Umbilical cord (tissue), 1 donor: ENCODE measurements at regions not wholly inside any gene's neighbourhood (a gene's known extent, or its start where the extent isn't known, plus 50 kb on each side); places are given as distances from the start of the nearest gene placed in this dataset.
"Not testable (repeated sequence)": the region's sequence is repeated elsewhere in the genome, so short reads cannot be mapped to it uniquely, and the experiment has no call there.

Experiments
- DNase-seq: peaks from one replicate; pipeline ENCODE4 v3.0.0-alpha.2; 2015; ENCODE audit warnings: low spot score

DNA sequence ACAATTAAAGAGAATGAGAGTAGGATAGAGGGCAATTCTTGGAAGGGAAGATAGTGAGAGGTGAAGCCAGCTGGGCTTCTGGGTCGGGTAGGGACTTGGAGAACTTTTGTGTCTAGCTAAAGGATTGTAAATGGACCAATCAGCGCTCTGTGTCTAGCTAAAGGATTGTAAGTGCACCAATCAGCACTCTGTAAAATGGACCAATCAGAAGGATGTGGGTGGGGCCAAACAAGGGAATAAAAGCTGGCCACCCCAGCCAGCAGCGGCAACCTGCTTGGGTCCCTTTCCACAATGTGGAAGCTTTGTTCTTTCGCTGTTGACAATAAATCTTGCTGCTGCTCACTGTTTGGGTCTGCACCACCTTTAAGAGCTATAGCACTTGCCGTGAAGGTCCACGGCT, 384.0 kb downstream of the AEBP2 start:
- not testable (repeated sequence) for DNase-seq

GRCh38 chr12:19826980-19827550, 387.8 kb downstream of the AEBP2 start:
- no peak for DNase-seq

DNA sequence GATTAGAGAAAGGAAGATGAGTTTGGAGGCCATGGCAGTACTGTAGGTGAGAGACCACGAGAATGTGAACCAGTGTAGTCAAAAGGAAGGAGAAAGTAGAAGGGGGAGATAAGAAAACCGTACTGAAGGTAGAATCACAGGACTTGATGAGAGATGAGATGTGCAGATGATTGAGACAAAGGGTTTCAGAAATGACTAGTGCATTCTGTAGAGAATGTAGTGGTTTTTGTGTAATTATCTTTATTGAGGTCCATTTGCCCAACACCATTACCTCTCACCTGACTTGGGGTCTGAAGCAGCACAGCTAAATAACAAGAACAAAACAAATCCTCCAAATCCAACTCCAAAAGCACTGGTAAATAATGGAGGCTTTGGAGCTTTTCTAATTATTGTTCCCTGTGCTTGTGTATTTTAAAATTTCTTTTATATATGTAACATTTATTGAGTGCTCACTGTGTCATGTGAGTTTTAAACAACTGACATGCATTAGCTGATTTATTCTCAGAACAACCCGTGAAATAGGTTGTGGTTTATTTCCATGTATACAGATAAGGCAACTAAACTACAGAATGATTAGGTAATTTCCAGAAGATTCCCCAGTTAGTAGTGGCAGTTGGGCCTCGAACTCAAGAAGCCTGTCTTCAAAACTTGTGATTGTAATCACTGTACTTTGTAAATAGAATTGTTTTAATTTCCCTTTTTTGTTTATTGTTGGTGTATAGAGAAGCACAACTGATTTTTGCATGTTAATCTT, 390.0 kb downstream of the AEBP2 start:
- DNase-seq: no peak

GRCh38 chr12:19830446-19830845, 391.2 kb downstream of the AEBP2 start:
- no peak for DNase-seq

DNA sequence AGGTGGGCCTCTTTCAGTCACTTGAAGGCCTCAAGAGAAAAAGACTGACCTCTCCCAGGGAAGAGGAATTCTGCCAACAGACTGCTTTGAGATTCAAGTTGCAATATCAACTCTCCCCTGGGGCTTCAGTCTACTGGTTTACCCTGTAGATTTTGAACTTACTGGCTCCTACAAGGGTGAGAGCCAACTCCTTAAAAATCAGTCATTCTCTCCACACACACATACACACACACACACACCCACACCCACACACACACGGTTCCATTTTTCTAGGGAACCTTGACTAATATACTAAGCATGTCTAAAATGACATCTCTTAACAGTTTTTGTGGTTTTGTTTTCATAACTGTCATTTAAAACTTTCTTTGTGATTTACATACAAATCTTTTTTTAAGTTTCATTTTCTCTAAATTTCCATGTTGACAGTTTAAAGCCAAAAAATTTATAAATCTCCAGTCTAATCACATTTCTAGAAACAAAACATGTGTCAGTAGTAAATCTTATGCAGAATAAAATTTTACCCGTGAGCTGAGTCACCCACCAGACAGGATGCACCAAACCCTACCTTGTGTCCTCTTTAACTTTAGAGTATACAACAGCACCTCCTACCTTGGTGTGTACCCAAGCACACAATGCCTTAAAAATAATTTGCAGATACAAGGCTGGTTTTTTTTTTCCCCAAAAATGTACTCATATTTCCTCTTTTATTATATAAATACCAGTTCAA, 394.6 kb downstream of the AEBP2 start:
- no peak for DNase-seq

GRCh38 chr12:19834592-19834991, 395.3 kb downstream of the AEBP2 start:
- no peak for DNase-seq

- no peak for DNase-seq
Observed at GRCh38 chr12:19836056-19836455, 396.8 kb downstream of the AEBP2 start.

DNA sequence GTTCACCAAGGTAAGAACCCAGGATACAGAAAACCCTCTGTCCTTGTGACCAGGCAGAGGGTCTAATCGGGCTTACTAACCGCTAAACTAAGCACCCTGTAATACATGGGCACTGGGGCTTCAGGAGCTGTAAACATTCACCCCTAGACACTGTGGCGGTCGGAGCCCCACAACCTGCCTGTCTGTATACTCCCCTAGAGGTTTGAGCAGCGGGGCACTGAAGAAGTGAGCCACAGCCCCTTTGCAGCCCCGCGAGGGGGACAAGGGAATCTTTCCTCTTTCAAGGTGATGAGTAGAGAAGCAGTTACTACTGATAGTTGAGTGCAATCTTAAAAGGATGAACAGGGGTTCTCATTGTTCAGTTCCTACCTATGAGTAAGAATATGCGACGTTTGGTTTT, 397.2 kb downstream of the AEBP2 start:
- DNase-seq: no peak

- DNase-seq: no peak
Observed at GRCh38 chr12:19837543-19837942, 398.3 kb downstream of the AEBP2 start.

GRCh38 chr12:19841451-19841850, 402.2 kb downstream of the AEBP2 start:
- no peak for DNase-seq

GRCh38 chr12:19842116-19842515, 402.8 kb downstream of the AEBP2 start:
- peak; percentile 26 for DNase-seq

- no peak for DNase-seq
Observed at GRCh38 chr12:19844224-19844623, 404.9 kb downstream of the AEBP2 start.

DNA sequence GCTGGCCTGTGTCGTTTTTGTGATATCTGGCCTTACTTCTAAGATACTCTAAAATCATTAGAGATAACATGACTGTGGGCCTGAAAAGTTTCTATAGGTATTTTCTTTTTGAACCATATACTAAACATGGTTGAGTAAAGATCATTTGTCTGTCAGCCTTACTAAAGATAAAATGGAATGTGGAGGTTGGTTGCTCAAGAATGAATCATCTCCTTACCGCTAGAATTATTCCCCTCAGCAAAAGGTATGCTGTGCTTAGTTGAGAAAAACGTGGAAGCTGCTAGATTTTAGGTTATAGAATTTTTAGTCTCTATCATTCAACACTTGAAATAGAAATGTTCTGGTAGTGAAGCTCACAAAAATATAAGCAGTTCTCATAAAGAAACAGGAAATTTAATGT, 407.3 kb downstream of the AEBP2 start:
- peak; percentile 74 for DNase-seq

DNA sequence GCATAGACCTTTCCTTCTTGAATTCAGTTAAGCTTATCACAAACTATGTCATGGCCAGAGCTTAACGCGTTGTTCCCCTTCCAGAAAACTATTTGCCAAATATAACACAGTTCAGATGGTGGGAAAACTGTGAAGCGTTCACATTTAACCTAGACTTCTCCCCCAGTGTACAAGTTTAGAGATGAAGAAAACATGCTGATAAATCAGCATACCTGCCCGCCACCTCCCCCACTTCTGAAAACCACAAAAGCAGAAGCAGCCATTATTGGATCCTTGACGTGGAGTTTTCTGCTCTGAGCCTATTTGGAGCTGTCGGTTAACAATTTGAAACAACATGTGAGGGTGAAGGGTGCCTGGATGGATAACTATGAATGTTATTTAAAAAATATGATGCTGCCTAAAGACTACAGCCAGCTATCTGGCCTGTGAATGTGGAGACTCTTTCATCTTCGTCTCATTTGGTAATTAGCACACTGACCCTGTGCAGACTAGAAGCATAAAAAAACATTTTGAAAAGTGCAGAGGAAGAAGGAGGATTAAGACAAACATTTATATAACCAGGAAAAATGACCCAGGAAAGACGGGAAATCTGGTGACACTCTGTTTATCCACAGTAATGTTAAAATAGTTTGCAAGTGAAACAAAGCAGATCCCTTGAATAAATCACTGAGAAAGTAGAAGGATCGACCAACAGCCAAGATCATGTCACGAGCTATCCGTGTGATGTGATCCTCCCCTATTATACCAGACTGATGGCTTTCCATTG, 408.2 kb downstream of the AEBP2 start:
- DNase-seq: peak; percentile 89

DNA sequence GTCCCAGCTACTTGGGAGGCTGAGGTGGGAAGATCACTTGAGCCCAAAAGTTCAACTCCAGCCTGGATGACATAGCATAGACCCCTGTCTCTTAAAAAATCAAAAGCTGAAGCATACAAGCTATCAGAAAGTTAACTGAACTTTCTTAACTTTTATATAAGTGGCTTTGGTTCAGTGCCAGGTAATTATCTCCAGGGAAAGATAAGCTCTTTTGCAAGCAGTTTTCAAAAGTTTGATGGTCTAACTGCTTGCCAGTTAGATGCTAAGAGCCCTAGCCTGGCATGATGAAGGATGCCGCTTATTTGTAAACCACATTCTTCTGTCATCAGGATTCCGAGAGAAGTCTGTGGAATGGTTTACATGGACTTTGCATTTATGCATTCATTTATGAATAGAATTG, 409.1 kb downstream of the AEBP2 start:
- DNase-seq: no peak

DNA sequence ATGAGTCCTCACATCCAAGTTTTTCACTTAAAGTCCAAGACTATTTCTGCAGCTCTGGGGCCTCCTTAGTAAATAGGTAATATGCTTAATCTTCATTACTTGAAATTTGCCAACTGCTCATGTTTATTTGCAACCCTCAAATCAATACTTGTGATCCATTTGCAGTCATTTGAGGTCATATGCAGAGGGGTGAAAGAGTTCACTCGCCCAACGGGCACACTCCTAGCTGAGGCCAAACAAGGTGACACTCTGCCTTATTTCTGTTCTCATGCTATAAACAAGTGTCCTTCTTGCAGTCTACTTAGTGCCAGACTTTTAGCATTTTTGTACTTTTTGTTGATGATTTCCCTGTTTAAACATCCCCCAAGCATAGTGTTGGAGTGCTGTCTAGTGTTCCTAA, 409.9 kb downstream of the AEBP2 start:
- no peak for DNase-seq

DNA sequence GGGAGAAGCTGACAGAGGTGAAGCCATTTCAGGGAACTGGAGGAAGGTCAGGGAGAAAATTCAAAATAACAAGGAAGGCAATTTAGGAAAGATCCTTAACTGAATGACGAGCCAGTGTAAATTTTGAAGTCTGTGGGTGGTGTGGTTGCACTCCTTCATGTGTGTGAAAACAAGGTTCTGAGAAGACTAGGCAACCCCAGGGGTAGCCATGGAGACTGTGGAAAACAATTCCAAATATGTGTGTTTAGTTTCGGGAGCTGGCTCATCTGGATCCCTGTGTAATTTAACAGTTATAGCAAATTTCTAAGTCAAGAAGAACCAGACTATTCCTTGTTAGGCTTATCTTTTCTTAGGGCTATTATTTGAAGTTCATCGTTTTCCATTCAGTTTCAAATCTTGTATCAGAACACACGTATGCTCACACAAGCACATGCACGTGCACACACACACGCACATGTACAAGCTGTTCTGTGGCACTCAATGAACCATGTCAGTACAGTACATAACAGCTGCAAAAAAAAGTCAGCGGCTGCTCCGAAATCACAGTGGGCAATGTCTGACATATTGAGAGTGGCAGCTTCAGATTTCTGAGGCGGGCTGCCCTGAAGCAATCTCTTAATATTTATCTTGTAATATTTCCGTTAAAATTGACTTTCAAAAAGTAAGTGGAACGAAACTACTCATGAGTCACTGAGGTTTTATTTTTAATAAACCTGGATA, 411.2 kb downstream of the AEBP2 start:
- DNase-seq: no peak

DNA sequence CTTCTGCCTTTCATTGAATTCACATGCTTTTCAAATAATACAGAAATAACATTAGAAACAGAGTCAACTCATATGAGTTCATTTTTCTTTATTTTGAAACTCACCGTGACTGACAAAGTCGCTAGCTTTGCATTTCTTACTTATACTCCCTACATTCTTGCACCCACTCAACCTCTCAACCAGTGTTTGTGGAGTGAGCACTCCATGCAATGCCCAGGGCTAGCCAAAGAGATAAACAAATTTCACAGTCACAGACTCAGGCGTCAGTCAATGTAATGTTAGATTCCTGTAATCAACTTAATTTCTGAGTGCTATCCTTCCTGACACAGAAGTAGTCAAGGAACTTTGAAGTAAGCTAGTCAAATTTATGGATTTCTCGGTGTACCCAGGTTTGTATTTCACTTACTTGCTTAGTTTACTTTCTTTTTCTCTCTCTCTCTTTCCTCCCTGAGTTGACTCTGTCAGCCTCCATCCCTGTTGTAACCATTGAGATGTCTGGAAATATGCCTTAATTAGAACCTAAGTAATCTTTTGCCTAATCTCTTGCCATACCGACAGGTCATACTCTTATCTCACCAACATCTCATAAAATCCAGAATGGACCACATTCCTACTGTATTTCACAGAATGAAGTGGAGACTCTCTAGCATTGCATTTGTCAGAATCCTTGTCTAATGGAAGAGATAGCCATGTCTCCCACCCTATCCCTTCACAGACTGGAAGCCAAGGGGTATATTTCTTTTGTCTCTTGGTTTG, 413.0 kb downstream of the AEBP2 start:
- DNase-seq: no peak

GRCh38 chr12:19855851-19856250, 416.6 kb downstream of the AEBP2 start:
- DNase-seq: peak; percentile 63

DNA sequence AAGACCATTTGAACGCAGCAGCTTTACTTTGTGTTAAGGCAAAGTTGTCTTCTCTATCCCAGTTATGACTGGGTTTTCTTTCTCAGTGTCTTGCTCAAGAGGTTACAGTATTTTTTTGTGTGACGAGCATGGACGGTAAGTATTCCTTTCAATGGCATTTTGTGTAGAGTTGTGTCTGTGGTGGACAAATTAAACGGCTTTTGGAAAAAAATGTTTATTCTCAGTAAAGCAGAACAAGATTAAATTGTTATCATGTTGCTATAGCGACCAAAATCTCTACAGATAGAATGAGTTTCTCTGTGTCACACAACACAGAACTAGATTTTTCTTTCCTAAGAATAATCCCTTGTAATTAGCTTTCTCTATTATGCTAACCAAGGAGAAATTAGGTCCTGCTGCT, 417.1 kb downstream of the AEBP2 start:
- peak; percentile 77 for DNase-seq

GRCh38 chr12:19857204-19857603, 417.9 kb downstream of the AEBP2 start:
- DNase-seq: no peak
